GM12878 (cell line): ENCODE measurements at regions not wholly inside any gene's neighbourhood (a gene's known extent, or its start where the extent isn't known, plus 50 kb on each side); places are given as distances from the start of the nearest gene placed in this dataset.

ENCODE experiments used
- ATAC-seq: fragments of 200-7000 bp; cut with Tn5 transposase; 3 replicates; pipeline ENCODE4 v1.9.1; 2020; ENCODE audit warnings: mild to moderate bottlenecking, moderate library complexity
- BruUV-seq: library from RNA; stranded (reverse); fragments of 400-500 nt; replicated peaks from 2 replicates; lab custom pipeline; 2021; lab: Mats Ljungman, UMichigan
- CTCF ChIA-PET: fragments of 300-600 bp; sonication (Branson Sonifier 250); formaldehyde crosslinking; extraction: SDS; loops from one replicate; lab custom pipeline; 2021; ENCODE audit warnings: inconsistent platforms; lab: Yijun Ruan, JAX
- POLR2A ChIA-PET: fragments of 350-600 bp; formaldehyde crosslinking; extraction: SDS; loops from one replicate; lab custom pipeline; 2021; ENCODE audit warnings: inconsistent platforms; lab: Charles Lee
- RAD21 ChIA-PET: fragments of 300-600 bp; sonication (Branson Sonifier 250); formaldehyde crosslinking; loops from one replicate; lab custom pipeline; 2023; ENCODE audit warnings: antibody characterized with exemption; ENCODE audit not compliant: unreplicated experiment; lab: Charles Lee
- SMC1A ChIA-PET: fragments of 300-600 bp; sonication (Branson Sonifier 250); formaldehyde crosslinking; loops from one replicate; lab custom pipeline; 2023; ENCODE audit not compliant: unreplicated experiment, uncharacterized antibody; lab: Charles Lee
- DNase-seq: peaks from one replicate; pipeline ENCODE4 v3.0.0-alpha.2; 2011; ENCODE audit warnings: low read depth, low spot score
- FAIRE-seq: peaks from 3 replicates; lab custom pipeline; 2011; peaks lifted over from hg19 to GRCh38; lab: Jason Lieb, UNC
- H2AFZ ChIP-seq: 2 replicates; pipeline ENCODE4 v1.6.0; 2011; ENCODE audit warnings: low read depth, low read length, control low read depth; ENCODE audit not compliant: control insufficient read depth
- H3K27ac ChIP-seq: 2 replicates; pipeline ENCODE4 v1.5.1; 2011; ENCODE audit warnings: control low read depth; ENCODE audit not compliant: control insufficient read depth, insufficient read depth
- H3K27me3 ChIP-seq, 2 experiments: replicated peaks in 1 of 2; 2 replicates each; pipeline versions ENCODE4 v1.6.0 to v1.6.1; 2011; ENCODE audit warnings: low read length in 1 of 2; ENCODE audit not compliant: control insufficient read depth in 2 of 2, insufficient read depth in 2 of 2
- H3K36me3 ChIP-seq, 2 experiments: 2 replicates each; pipeline ENCODE4 v1.5.1; 2011; ENCODE audit warnings: low read length in 1 of 2; ENCODE audit not compliant: control insufficient read depth in 2 of 2, insufficient read depth in 2 of 2
- H3K4me1 ChIP-seq: 2 replicates; pipeline ENCODE4 v1.6.1; 2011; ENCODE audit warnings: mild to moderate bottlenecking, low read length, moderate library complexity, mixed read lengths; ENCODE audit not compliant: control insufficient read depth, insufficient read depth
- H3K4me2 ChIP-seq: 2 replicates; pipeline ENCODE4 v1.6.0; 2011; ENCODE audit warnings: control low read depth; ENCODE audit not compliant: control insufficient read depth, insufficient read depth
- H3K4me3 ChIP-seq: fragments of 200-600 bp; sonication (generic); 2 replicates; pipeline ENCODE4 v1.5.1; 2016
- H3K79me2 ChIP-seq: 2 replicates; pipeline ENCODE4 v1.6.0; 2011; ENCODE audit warnings: low read length; ENCODE audit not compliant: control insufficient read depth, insufficient read depth
- H3K9ac ChIP-seq: 2 replicates; pipeline ENCODE4 v1.8.0; 2011; ENCODE audit warnings: low read length, control low read depth, mixed read lengths; ENCODE audit not compliant: control insufficient read depth, insufficient read depth
- H3K9me3 ChIP-seq: replicated peaks from 3 replicates; pipeline ENCODE4 v1.5.1; 2011; ENCODE audit warnings: mild to moderate bottlenecking, low read length; ENCODE audit not compliant: control insufficient read depth, insufficient read depth
- H4K20me1 ChIP-seq: 2 replicates; pipeline ENCODE4 v1.6.0; 2011; ENCODE audit not compliant: control insufficient read depth, insufficient read depth
- ATF7 ChIP-seq: fragments of 450-650 bp; IDR thresholded peaks from 2 replicates; pipeline ENCODE4 v1.6.1; 2016; ENCODE audit warnings: low read depth, mild to moderate bottlenecking
- ETV6 ChIP-seq, 2 experiments: fragments of 450-650 bp in 1 of 2; IDR thresholded peaks in 1 of 2; conservative IDR thresholded peaks in 1 of 2; 2 replicates each; pipeline ENCODE4 v1.6.1; 2014; ENCODE audit warnings: antibody characterized with exemption in 1 of 2, borderline replicate concordance in 1 of 2, low read depth in 1 of 2, mild to moderate bottlenecking in 1 of 2, moderate library complexity in 1 of 2
- IRF5 ChIP-seq: fragments of 450-650 bp; IDR thresholded peaks from 2 replicates; pipeline ENCODE4 v1.6.1; 2017; ENCODE audit warnings: borderline replicate concordance
- KAT2A ChIP-seq: conservative IDR thresholded peaks from 2 replicates; pipeline ENCODE4 v1.6.1; 2011; ENCODE audit warnings: low read depth, low read length; ENCODE audit not compliant: control insufficient read depth
- NFYA ChIP-seq: IDR thresholded peaks from 2 replicates; pipeline ENCODE4 v1.6.1; 2011; ENCODE audit warnings: low read depth, mild to moderate bottlenecking, low read length, improper control_type of control experiment, borderline replicate concordance
- POU2F2 ChIP-seq: IDR thresholded peaks from 3 replicates; pipeline ENCODE4 v1.6.1; 2011; ENCODE audit warnings: low read depth, mild to moderate bottlenecking, low read length, borderline replicate concordance
- RELA ChIP-seq: fragments of 450-650 bp; IDR thresholded peaks from 2 replicates; pipeline ENCODE4 v1.8.0; 2014; ENCODE audit warnings: borderline replicate concordance; ENCODE audit not compliant: partially characterized antibody
- SKIL ChIP-seq: fragments of 450-650 bp; IDR thresholded peaks from 2 replicates; pipeline ENCODE4 v1.6.1; 2017; ENCODE audit warnings: mild to moderate bottlenecking, low read depth, inconsistent platforms; ENCODE audit not compliant: poor library complexity, severe bottlenecking
- ZBTB33 ChIP-seq: fragments of 450-650 bp; IDR thresholded peaks from 2 replicates; pipeline ENCODE4 v1.6.1; 2017; ENCODE audit warnings: mild to moderate bottlenecking
- WGBS: methylation state at CpG from one replicate; pipeline ENCODE4 v1.1.6; 2016; ENCODE audit warnings: low lambda C conversion rate; ENCODE audit not compliant: insufficient replicate concordance, insufficient coverage; ENCODE audit errors: missing lambda C conversion rate; 5-methylcytosine and 5-hydroxymethylcytosine counted together
- in situ Hi-C: fragments of 300-500 bp; cut with MboI; formaldehyde crosslinking; loops from 9 replicates; pipeline ENCODE4 v1.14.3; 2018; ENCODE audit warnings: mixed read lengths
- intact Hi-C: fragments of 100-400 bp; cut with micrococcal nuclease; formaldehyde crosslinking; loops from one replicate; pipeline ENCODE4 v1.14.2; 2022; ENCODE audit not compliant: unreplicated experiment

GRCh38 chr10:78937393-78937792, 131.4 kb upstream of the ZMIZ1 start:
- Histone ChIP-seq H2AFZ (no peak overlapping the region), H3K27ac (no peak overlapping the region), H3K9ac (no peak overlapping the region), H3K79me2 (no peaks in the 10 kb centered on the region), H3K4me3 (no peak overlapping the region), H4K20me1 (no peaks in the 10 kb centered on the region), H3K4me1 (no peaks in the 10 kb centered on the region), H3K9me3 (no peaks in the 10 kb centered on the region), H3K4me2 (no peak overlapping the region), H3K36me3 (no peaks in the 10 kb centered on the region), H3K27me3 (peaks cover 0 to 2% of the 10 kb centered on the region in 2 experiments; a peak in 2 of 4 replicates)
- no peak for FAIRE-seq
- BruUV-seq, result no TSS peak
- RAD21 ChIA-PET, result no interaction called here
- WGBS, result 5% methylated on average over 5 of the region's 5 CpGs
- in situ Hi-C loops (no loop called here), intact Hi-C loops (loop anchor here (1.0 kb wide), 1 partner anchor 258 kb away; no protein-coding TSS in a partner anchor)
- CTCF ChIA-PET, result interaction anchor here (1.4 kb wide), 1 partner anchor 257 kb away, joined by 4 read pairs; no protein-coding TSS in a partner anchor
- TF ChIP-seq ETV6 (conservative IDR thresholded peaks at IDR 0.05 in 1 of 2, IDR thresholded peaks at IDR 0.05 in 1 of 2; ENCODE audit: borderline replicate concordance in 1 of 2, low read depth in 1 of 2) (no peak), IRF5 (no peak), ZBTB33 (no peak), NFYA (no peak), KAT2A (no peak), ATF7 (no peak), POU2F2 (no peak), RELA (no peak), SKIL (no peak)
- DNase-seq, result no peak
- SMC1A ChIA-PET, result no interaction called here
- POLR2A ChIA-PET, result no interaction called here
- ATAC-seq, result no peak
